Right lobe of liver (tissue), 4 donors: ENCODE measurements at regions not wholly inside any gene's neighbourhood (a gene's known extent, or its start where the extent isn't known, plus 50 kb on each side); places are given as distances from the start of the nearest gene placed in this dataset.

Experiments
- CTCF ChIP-seq, 4 donors: fragments of 200-600 bp in 3 of 4; fragments of 450-650 bp in 1 of 4; IDR thresholded peaks; one replicate each; pipeline versions ENCODE4 v1.5.1 to v1.8.0; 2016 to 2022; ENCODE audit warnings: antibody characterized with exemption in 4 of 4, mild to moderate bottlenecking in 2 of 4
- POLR2A ChIP-seq: fragments of 450-650 bp; IDR thresholded peaks from one replicate; pipeline ENCODE4 v1.6.1; 2017; ENCODE audit warnings: antibody characterized with exemption, mild to moderate bottlenecking
- donor health status: DM: no; HTN: no; CAD: no.
- donor health status: DM: no; HTN: no; CAD: no.
- donor health status: DM: no; HTN: yes; CAD: no.

GRCh38 chr2:143928613-143929012, 591.3 kb downstream of the ZEB2 start:
- TF ChIP-seq CTCF (IDR thresholded peaks at IDR 0.05) (no peak), POLR2A (no peak)
